Ectodermal cell (in vitro differentiated cells): ENCODE measurements at regions not wholly inside any gene's neighbourhood (a gene's known extent, or its start where the extent isn't known, plus 50 kb on each side); places are given as distances from the start of the nearest gene placed in this dataset.

Source experiments
- H3K27ac ChIP-seq: 2 replicates; pipeline ENCODE4 v1.7.0; 2013; ENCODE audit warnings: mild to moderate bottlenecking, low read depth, low read length; ENCODE audit not compliant: insufficient read depth, poor library complexity, severe bottlenecking
- H3K27me3 ChIP-seq: 2 replicates; pipeline ENCODE4 v1.7.0; 2013; ENCODE audit warnings: mild to moderate bottlenecking, low read length; ENCODE audit not compliant: insufficient read depth, control insufficient read depth, poor library complexity, severe bottlenecking
- H3K36me3 ChIP-seq: one replicate; pipeline ENCODE4 v1.7.0; 2013; ENCODE audit warnings: low read length; ENCODE audit not compliant: control insufficient read depth, insufficient read depth
- H3K4me1 ChIP-seq: one replicate; pipeline ENCODE4 v1.7.0; 2013; ENCODE audit warnings: low read length; ENCODE audit not compliant: control insufficient read depth, insufficient read depth
- H3K4me3 ChIP-seq: 2 replicates; pipeline ENCODE4 v1.7.0; 2013; ENCODE audit warnings: low read depth, low read length, control low read depth; ENCODE audit not compliant: insufficient read depth
- H3K9me3 ChIP-seq: 2 replicates; pipeline ENCODE4 v1.7.0; 2013; ENCODE audit warnings: mild to moderate bottlenecking, low read length, moderate library complexity; ENCODE audit not compliant: control insufficient read depth
- WGBS, 2 experiments: methylation state at CpG; one replicate each; pipeline ENCODE4 v1.1.7; 2013; ENCODE audit warnings: missing lambda C conversion rate in 2 of 2; 5-methylcytosine and 5-hydroxymethylcytosine counted together

DNA sequence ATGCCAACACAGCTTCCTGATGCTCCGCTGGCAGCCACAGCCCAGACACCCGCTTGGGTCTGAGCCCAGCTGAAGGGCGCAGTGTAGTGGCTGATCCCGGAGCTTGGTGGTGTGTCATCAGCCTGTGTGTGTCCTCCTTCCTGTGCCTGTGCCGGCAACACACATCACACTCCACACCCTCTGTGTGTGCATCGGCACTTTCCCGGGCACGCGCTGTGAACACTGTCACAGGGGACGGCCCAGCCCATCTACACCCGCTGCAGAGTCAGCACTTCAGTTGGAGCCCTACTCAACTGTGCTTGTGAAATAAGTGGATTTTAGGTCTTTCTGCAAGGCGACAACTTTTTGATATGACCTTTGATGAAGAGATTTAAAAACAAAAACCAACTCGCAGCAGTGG lies 189.4 kb downstream of the IRX2 start:
- H3K27ac ChIP-seq: no peak overlapping the region
- 94 to 97% methylated on average over 13 of the region's 13 CpGs for WGBS, 2 experiments
- H3K4me1 ChIP-seq: no peaks in the 10 kb centered on the region
- H3K27me3 ChIP-seq: no peaks in the 10 kb centered on the region
- H3K9me3 ChIP-seq: no peaks in the 10 kb centered on the region
- no peak overlapping the region for H3K4me3 ChIP-seq
- H3K36me3 ChIP-seq: no peaks in the 10 kb centered on the region

DNA sequence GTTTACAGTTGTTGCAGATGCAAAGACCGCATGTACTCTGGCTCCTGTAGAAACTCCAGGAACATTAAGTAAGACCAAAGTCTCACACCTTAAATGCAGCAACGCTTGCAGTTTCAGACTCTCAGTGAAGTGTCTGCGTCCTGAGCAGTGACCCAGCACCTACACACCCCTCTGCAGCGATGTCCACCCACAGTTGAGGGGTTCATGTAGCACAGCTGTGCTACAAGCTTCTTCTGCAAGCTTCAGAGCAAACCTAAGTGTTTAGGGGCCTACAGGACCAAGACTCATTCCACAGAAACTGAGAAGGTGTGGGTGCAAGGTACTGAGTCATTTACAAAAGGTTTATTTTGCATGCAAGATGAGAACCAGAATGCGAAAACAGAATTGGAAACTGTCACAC lies 191.0 kb downstream of the IRX2 start:
- no peak overlapping the region for H3K27ac ChIP-seq
- WGBS, 2 experiments: 96 to 97% methylated on average over 5 of the region's 5 CpGs
- no peaks in the 10 kb centered on the region for H3K36me3 ChIP-seq
- H3K4me3 ChIP-seq: no peak overlapping the region
- no peaks in the 10 kb centered on the region for H3K27me3 ChIP-seq
- no peaks in the 10 kb centered on the region for H3K4me1 ChIP-seq
- no peaks in the 10 kb centered on the region for H3K9me3 ChIP-seq

DNA sequence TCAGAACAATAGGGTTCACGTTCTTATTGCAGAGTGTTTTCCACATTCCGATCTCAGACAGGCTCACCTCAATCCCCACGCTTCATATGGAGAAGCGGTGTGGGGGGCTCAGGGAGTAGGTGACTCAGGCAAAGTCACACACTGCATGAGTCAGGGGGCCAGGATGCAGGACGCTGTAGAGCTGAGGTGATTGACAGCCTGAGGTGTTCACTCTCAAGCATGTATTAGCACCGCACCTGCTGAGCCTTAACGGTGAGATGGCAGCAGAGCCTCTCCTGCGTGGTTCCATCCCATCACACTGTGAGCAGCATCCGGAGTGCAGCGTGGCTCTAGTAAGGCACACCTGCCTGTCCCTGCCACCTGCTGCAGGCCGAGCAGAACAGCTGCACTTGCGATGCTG lies 194.0 kb downstream of the IRX2 start:
- no peaks in the 10 kb centered on the region for H3K4me1 ChIP-seq
- H3K9me3 ChIP-seq: no peaks in the 10 kb centered on the region
- no peaks in the 10 kb centered on the region for H3K27me3 ChIP-seq
- no peak overlapping the region for H3K27ac ChIP-seq
- H3K36me3 ChIP-seq: no peaks in the 10 kb centered on the region
- 90 to 92% methylated on average over 12 of the region's 12 CpGs for WGBS, 2 experiments
- H3K4me3 ChIP-seq: no peak overlapping the region

DNA sequence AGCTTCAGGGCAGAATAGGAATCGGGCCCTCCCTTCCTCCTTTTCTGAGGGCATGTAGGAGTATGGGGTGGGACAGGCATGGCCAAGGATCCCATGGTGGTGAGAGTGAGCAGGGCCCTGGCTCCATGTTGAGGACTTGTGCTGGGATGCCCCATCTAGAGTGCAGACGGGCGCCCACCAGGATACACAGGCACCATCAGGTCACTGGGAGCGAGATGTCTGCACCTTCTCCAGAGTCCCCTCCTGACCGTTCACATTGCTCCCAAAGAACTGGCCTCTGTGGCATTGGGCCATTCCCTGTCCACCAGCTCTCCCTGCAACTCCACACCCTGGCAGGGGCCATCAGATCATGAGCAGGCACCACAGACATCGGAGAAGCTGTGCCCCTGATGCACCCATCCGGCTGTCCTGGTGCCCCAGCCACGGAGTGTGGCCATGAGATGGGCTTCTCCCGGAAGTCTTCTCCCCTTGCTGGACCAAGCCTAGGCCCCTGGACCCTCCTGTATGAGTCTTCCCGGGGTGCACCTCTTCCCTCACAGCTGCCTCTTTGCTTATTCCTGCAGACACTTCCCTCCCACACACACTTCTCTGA lies 195.0 kb downstream of the IRX2 start:
- Histone ChIP-seq H3K27ac (no peak overlapping the region), H3K4me3 (no peak overlapping the region), H3K27me3 (no peaks in the 10 kb centered on the region), H3K4me1 (no peaks in the 10 kb centered on the region), H3K36me3 (no peaks in the 10 kb centered on the region), H3K9me3 (no peaks in the 10 kb centered on the region)
- 94 to 96% methylated on average over 10 of the region's 10 CpGs for WGBS, 2 experiments

DNA sequence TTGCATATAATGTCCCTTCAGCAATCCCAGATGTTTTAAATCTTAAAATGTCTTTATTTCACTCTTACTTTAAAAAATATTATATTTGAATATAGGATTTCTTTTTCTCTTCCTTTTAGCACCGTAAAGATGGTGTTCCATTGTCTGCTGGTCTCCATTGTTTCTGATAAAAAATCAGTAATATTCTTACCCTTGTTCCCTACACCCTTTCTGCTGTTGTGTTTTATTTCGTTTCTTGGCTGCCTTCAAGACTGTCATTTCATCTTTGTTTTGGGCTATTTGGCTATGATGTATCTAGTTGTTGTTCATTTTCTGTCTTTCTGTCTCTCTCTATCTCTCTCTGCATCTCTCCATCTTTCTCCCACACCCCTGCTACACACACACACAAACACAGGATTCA lies 197.9 kb downstream of the IRX2 start:
- H3K36me3 ChIP-seq: no peaks in the 10 kb centered on the region
- no peak overlapping the region for H3K27ac ChIP-seq
- H3K4me1 ChIP-seq: no peaks in the 10 kb centered on the region
- no peaks in the 10 kb centered on the region for H3K27me3 ChIP-seq
- H3K9me3 ChIP-seq: no peaks in the 10 kb centered on the region
- no peak overlapping the region for H3K4me3 ChIP-seq
- 91 to 100% methylated on average over 1 to 2 of the region's 2 CpGs for WGBS, 2 experiments

DNA sequence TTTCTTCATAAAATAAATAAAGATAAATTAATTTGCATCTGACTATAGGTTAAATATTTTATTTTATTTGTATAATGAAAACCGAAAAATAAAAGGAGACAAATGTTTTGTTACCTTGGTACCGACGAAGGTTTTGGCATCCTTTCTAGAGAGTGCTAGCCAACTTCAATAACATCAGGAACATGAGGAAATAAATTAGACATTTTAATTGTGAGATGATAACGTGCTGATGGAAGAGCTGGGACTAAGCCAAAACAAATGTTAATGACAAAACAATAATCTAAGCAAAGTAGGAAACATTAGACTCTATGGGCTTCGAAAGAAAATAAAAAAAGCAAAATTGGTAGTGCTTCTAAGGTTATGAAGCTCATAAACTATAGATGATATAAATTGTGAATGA lies 201.0 kb downstream of the IRX2 start:
- Histone ChIP-seq H3K27me3 (no peaks in the 10 kb centered on the region), H3K27ac (no peak overlapping the region), H3K4me3 (no peak overlapping the region), H3K36me3 (no peaks in the 10 kb centered on the region), H3K4me1 (no peaks in the 10 kb centered on the region), H3K9me3 (no peaks in the 10 kb centered on the region)
- WGBS, 2 experiments: 82 to 94% methylated on average over 4 to 5 of the region's 5 CpGs

DNA sequence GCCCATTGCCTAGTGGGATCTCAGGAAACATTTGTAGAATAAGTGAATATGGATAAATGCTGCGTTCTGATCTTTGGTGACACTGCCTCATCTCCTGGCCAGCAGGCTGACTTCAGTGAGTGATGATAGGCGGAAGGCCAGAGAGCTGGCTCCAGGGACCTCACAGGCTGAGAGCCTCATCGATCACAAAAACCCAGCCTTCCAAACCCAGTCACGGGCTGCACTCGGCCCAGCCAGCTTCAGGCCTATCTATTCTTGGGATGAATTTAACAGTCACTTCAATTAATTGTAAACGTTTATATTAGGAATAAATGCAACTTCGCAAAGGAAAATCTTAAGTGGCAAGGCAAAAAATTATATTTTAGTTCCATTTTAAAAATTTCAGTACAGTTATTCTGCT lies 201.6 kb downstream of the IRX2 start:
- WGBS, 2 experiments: 93 to 96% methylated on average over 5 to 7 of the region's 7 CpGs
- Histone ChIP-seq H3K27me3 (no peaks in the 10 kb centered on the region), H3K9me3 (no peaks in the 10 kb centered on the region), H3K36me3 (no peaks in the 10 kb centered on the region), H3K4me3 (no peak overlapping the region), H3K4me1 (no peaks in the 10 kb centered on the region), H3K27ac (no peak overlapping the region)

DNA sequence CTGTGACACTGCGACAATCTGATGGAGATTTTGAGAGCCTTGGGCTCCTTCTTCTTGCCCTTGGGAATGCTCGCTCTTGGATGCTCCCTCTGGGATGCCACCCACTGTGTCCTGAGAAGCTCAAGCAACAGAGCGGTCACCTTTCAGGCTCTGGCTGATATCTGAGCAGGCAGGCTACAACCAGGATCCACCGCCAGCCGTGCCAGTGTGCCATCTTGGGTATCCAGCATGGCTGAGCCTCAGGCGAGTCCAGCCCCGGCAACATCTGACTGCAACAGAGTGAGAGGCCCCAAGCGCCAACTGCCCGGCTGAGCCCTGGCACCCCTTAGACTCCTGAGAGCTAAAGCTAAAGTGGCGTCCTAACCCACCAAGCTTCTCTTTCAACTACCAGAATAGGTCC lies 202.1 kb downstream of the IRX2 start:
- WGBS, 2 experiments: 94 to 96% methylated on average over 10 of the region's 10 CpGs
- H3K36me3 ChIP-seq: no peaks in the 10 kb centered on the region
- no peaks in the 10 kb centered on the region for H3K9me3 ChIP-seq

DNA sequence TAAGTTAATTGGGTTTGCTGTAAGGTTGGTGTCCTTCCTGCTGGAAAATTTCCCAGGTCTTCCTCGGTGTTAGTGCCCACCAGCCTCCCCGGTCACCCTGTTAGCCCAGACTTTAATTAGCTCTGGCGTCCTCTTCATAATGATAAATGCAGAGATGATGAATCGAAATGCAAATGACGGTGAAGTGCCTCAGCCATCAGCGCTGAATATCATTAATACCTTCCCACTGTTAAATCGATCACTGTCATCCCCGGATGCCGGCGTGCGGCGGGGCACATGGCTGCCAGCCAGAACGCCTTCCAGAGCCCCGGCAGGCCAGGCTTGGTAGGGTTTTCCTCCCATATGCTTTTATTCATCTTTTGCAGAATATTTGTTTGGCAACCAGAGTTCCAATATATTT lies 204.5 kb downstream of the IRX2 start:
- Histone ChIP-seq H3K9me3 (no peaks in the 10 kb centered on the region), H3K4me3 (no peak overlapping the region), H3K4me1 (no peaks in the 10 kb centered on the region), H3K27me3 (no peaks in the 10 kb centered on the region), H3K27ac (no peak overlapping the region), H3K36me3 (no peaks in the 10 kb centered on the region)
- 95 to 96% methylated on average over 14 of the region's 14 CpGs for WGBS, 2 experiments

More for the DNA sequence above, 202.1 kb downstream of the IRX2 start:
- Histone ChIP-seq H3K27me3 (no peaks in the 10 kb centered on the region), H3K4me3 (no peak overlapping the region), H3K27ac (no peak overlapping the region), H3K4me1 (no peaks in the 10 kb centered on the region)

DNA sequence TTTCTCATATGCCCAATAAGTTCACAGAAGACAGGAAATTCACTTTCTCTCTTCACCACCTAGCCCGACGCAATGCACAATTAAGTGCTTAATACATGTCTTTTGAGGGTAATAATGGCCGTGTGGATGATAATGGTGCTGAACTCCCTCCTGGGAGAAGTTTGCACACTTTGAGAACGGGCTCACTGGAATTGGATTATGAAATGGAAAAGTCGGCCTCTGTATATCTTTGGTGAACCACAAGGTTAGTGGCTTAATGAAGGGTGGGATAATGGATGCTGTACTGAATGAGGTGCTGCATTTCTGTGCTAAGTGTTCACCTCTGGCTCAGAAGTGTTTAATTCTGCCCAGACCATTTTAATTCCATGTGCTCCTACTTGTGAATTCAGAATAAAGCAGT lies 207.5 kb downstream of the IRX2 start:
- H3K4me3 ChIP-seq: no peak overlapping the region
- no peaks in the 10 kb centered on the region for H3K27me3 ChIP-seq
- H3K9me3 ChIP-seq: no peaks in the 10 kb centered on the region
- H3K27ac ChIP-seq: no peak overlapping the region
- no peaks in the 10 kb centered on the region for H3K36me3 ChIP-seq
- peaks cover under 1% of the 10 kb centered on the region for H3K4me1 ChIP-seq
- 96 to 98% methylated on average over 5 of the region's 5 CpGs for WGBS, 2 experiments

DNA sequence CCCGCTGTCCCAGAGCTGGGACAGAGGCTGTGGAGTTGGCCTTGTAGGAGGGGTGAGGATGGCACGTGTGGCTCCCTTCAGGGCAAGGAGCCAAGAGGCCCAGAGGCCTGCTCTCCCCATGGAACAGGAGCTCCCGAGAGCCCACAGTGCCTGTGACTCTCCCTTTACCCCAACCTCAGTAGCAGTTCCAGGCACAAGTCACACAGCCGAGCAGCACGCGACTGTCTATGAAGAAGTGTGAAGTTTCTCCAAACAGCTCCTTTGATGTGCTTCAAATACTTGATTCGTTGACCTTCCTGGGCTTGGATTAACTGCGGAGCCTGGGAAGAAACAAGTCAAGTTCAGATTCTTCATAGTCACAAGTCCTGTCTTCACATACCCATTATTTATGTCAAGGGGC lies 208.7 kb downstream of the IRX2 start:
- WGBS, 2 experiments: 95 to 96% methylated on average over 8 of the region's 8 CpGs

More for the DNA sequence above, 208.7 kb downstream of the IRX2 start:
- H3K27me3 ChIP-seq: no peaks in the 10 kb centered on the region
- no peaks in the 10 kb centered on the region for H3K36me3 ChIP-seq
- no peak overlapping the region for H3K4me3 ChIP-seq
- no peaks in the 10 kb centered on the region for H3K9me3 ChIP-seq
- no peak overlapping the region for H3K27ac ChIP-seq
- H3K4me1 ChIP-seq: peaks cover 8% of the 10 kb centered on the region
